Hepatocyte (in vitro differentiated cells): ENCODE measurements at regions not wholly inside any gene's neighbourhood (a gene's known extent, or its start where the extent isn't known, plus 50 kb on each side); places are given as distances from the start of the nearest gene placed in this dataset.

Experiments used
- CTCF ChIP-seq: fragments of 200-600 bp; sonication (generic); IDR thresholded peaks from 2 replicates; pipeline ENCODE4 v1.5.1; 2016; ENCODE audit warnings: antibody characterized with exemption, mild to moderate bottlenecking; ENCODE audit not compliant: poor library complexity
- EZH2 ChIP-seq: fragments of 200-600 bp; sonication (generic); IDR thresholded peaks from 2 replicates; pipeline ENCODE4 v1.6.1; 2016; ENCODE audit warnings: antibody characterized with exemption, mild to moderate bottlenecking, borderline replicate concordance
- EZH2phosphoT487 ChIP-seq: fragments of 200-600 bp; sonication (generic); IDR thresholded peaks from one replicate; pipeline ENCODE4 v1.6.1; 2018; ENCODE audit warnings: antibody characterized with exemption, mild to moderate bottlenecking, low read depth, moderate library complexity; ENCODE audit not compliant: unreplicated experiment, severe bottlenecking

- TF ChIP-seq CTCF = no peak
- no peak for TF ChIP-seq EZH2
- TF ChIP-seq EZH2phosphoT487 = no peak
These were observed 265.0 kb upstream of the FOXF1 start for GRCh38 chr16:86245351-86245750.
